Upper lobe of right lung (tissue), 1 donor: ENCODE measurements at regions not wholly inside any gene's neighbourhood (a gene's known extent, or its start where the extent isn't known, plus 50 kb on each side); places are given as distances from the start of the nearest gene placed in this dataset.

Source experiments
- ATAC-seq: fragments of 200-7000 bp; cut with Tn5 transposase; one replicate; pipeline ENCODE4 v1.9.1; 2020; ENCODE audit warnings: mild to moderate bottlenecking, moderate library complexity
- DNase-seq: peaks from one replicate; pipeline ENCODE4 v3.0.0-alpha.2; 2020
- H3K27ac ChIP-seq: fragments of 200-600 bp; one replicate; pipeline ENCODE4 v1.8.0; 2022
- H3K27me3 ChIP-seq: fragments of 200-600 bp; one replicate; pipeline ENCODE4 v1.8.0; 2022; ENCODE audit warnings: mild to moderate bottlenecking
- H3K36me3 ChIP-seq: fragments of 200-600 bp; one replicate; pipeline ENCODE4 v1.8.0; 2022
- H3K4me1 ChIP-seq: fragments of 200-600 bp; one replicate; pipeline ENCODE4 v1.8.0; 2022
- H3K4me3 ChIP-seq: fragments of 200-600 bp; one replicate; pipeline ENCODE4 v1.8.0; 2022; ENCODE audit warnings: mild to moderate bottlenecking
- H3K9me3 ChIP-seq: fragments of 200-600 bp; one replicate; pipeline ENCODE4 v1.8.0; 2022
- CTCF ChIP-seq: fragments of 200-600 bp; IDR thresholded peaks from one replicate; pipeline ENCODE4 v1.8.0; 2022; ENCODE audit warnings: antibody characterized with exemption
- intact Hi-C: fragments of 100-400 bp; cut with DNase I; formaldehyde crosslinking; loops from one replicate; pipeline ENCODE4 v1.11.0; 2022
- donor health status: DM: no; HTN: yes; CAD: no; lungs with severe emphysema.

- Histone ChIP-seq H3K36me3 (no peaks in the 10 kb centered on the region), H3K4me3 (no peak overlapping the region), H3K27me3 (no peaks in the 10 kb centered on the region), H3K9me3 (no peaks in the 10 kb centered on the region), H3K27ac (peak overlapping the region; percentile 14), H3K4me1 (peaks cover 11% of the 10 kb centered on the region)
- ATAC-seq (peak; percentile 90), DNase-seq (no peak)
- no peak for TF ChIP-seq CTCF
- intact Hi-C loops: no loop called here
Observed at GRCh38 chr5:74257645-74258313, 382.7 kb downstream of the ENC1 start.

GRCh38 chr5:74257060-74257527 lies 383.4 kb downstream of the ENC1 start:
- Histone ChIP-seq H3K9me3 (no peaks in the 10 kb centered on the region), H3K27ac (peak overlapping the region; percentile 14), H3K4me1 (peaks cover 11% of the 10 kb centered on the region), H3K27me3 (no peaks in the 10 kb centered on the region), H3K4me3 (no peak overlapping the region), H3K36me3 (no peaks in the 10 kb centered on the region)
- intact Hi-C loops: no loop called here
- DNase-seq (no peak), ATAC-seq (peak; percentile 37)
- TF ChIP-seq CTCF: no peak

DNA sequence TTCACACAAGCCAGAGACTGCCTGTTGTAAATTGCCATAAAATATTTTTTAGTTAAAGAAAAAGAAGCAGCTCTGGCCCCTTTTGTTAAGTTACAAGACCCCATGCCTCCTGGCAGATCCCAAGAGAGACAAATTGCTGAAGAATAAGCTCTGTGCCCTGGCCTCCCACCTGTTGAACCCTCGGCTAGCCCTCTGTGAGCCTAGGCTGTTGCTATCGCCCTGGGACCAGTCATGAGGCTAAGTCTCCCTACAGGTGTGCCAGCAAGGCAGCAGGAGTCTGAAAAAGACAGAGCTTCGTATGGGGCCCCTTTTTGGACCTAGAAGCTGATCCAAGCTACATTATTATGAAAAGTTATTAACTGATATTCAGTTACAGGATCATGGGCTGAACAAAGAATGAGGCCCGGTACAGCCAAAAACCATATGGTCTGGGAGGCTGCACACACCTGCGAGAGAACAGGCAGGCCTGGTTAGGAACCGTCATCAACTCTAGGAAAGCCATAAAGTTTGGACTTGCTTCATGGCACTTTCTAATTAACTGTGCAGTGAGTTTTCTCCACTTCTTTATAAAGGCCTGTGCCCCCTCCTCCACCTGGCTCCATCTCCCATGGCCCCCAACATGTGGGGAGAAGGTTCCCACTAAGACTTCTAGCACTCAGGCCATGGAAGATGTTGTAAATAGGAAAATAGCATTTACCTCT lies 384.7 kb downstream of the ENC1 start:
- Histone ChIP-seq H3K4me3 (no peak overlapping the region), H3K27ac (no peak overlapping the region), H3K27me3 (no peaks in the 10 kb centered on the region), H3K36me3 (no peaks in the 10 kb centered on the region), H3K4me1 (peaks cover 18% of the 10 kb centered on the region), H3K9me3 (no peaks in the 10 kb centered on the region)
- no peak for TF ChIP-seq CTCF
- DNase-seq: no peak
- intact Hi-C loops: no loop called here
- no peak for ATAC-seq

DNA sequence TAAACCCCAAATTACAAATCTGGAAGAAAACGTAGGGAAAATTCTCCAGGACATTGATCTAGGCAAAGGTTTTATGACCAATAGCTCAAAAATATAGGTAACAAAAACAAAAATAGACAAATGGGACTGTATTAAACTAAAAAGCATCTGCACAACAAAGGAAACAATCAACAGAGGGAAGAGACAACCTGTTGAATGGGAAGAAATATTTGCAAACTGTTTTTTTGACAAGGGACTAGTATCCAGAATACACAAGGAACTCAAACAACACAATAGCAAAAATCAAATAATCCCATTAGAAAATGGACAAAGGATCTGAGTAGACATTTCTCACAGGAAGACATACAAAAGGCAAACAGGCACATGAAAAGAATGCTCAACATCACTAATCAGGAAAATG lies 386.3 kb downstream of the ENC1 start:
- intact Hi-C loops: no loop called here
- H3K27ac ChIP-seq: no peak overlapping the region
- DNase-seq (no peak), ATAC-seq (no peak)
- TF ChIP-seq CTCF: no peak
- peaks cover 18% of the 10 kb centered on the region for H3K4me1 ChIP-seq
- no peaks in the 10 kb centered on the region for H3K36me3 ChIP-seq
- H3K9me3 ChIP-seq: no peaks in the 10 kb centered on the region
- no peaks in the 10 kb centered on the region for H3K27me3 ChIP-seq
- H3K4me3 ChIP-seq: no peak overlapping the region

- no peak overlapping the region for H3K27ac ChIP-seq
- TF ChIP-seq CTCF: no peak
Observed at GRCh38 chr5:74252044-74252443, 388.5 kb downstream of the ENC1 start.

More at GRCh38 chr5:74252044-74252443, 388.5 kb downstream of the ENC1 start:
- Histone ChIP-seq H3K4me1 (peaks cover 7% of the 10 kb centered on the region), H3K9me3 (no peaks in the 10 kb centered on the region), H3K36me3 (no peaks in the 10 kb centered on the region), H3K27me3 (no peaks in the 10 kb centered on the region), H3K4me3 (no peak overlapping the region)
- DNase-seq: no peak
- intact Hi-C loops: no loop called here
- no peak for ATAC-seq
